ENCODE measurements at regions not wholly inside any gene's neighbourhood (a gene's known extent, or its start where the extent isn't known, plus 50 kb on each side); places are given as distances from the start of the nearest gene placed in this dataset.

GRCh38 chr2:217110550-217110949, 250.7 kb upstream of the TNP1 start:
- Histone ChIP-seq H2AFZ (no peak overlapping the region), H3K27ac (no peak overlapping the region), H3K4me2 (no peak overlapping the region), H3K9me2 (replicated peaks; ENCODE audit: insufficient read depth) (no peaks in the 10 kb centered on the region), H3K79me2 (no peaks in the 10 kb centered on the region), H4K20me1 (ENCODE audit: insufficient read depth, poor library complexity, severe bottlenecking) (no peaks in the 10 kb centered on the region), H3K9me3 (ENCODE audit: low read depth) (no peaks in the 10 kb centered on the region), H3K4me3 (no peak overlapping the region), H3K4me1 (ENCODE audit: insufficient read depth) (no peaks in the 10 kb centered on the region), H3K27me3 (no peaks in the 10 kb centered on the region), H3K36me3 (replicated peaks; ENCODE audit: insufficient read depth, low read depth) (no peaks in the 10 kb centered on the region)
- no peak for TF ChIP-seq EZH2 (IDR thresholded peaks at IDR 0.05; ENCODE audit: borderline replicate concordance)
- no peak for TF ChIP-seq CTCF (IDR thresholded peaks at IDR 0.05; ENCODE audit: poor library complexity)
- no peak for TF ChIP-seq EZH2phosphoT487 (IDR thresholded peaks at IDR 0.05; ENCODE audit: low read depth, severe bottlenecking, unreplicated experiment)
- no peak for DNase-seq (ENCODE audit: low spot score)
- WGBS (ENCODE audit: low lambda C conversion rate, missing lambda C conversion rate) = 96% methylated on average over 3 of the region's 3 CpGs

GRCh38 chr2:217108575-217109027, 248.7 kb upstream of the TNP1 start:
- H3K36me3 ChIP-seq (replicated peaks; ENCODE audit: insufficient read depth, low read depth) = no peaks in the 10 kb centered on the region
- H3K4me2 ChIP-seq = no peak overlapping the region
- no peak overlapping the region for H3K27ac ChIP-seq
- H3K79me2 ChIP-seq = no peaks in the 10 kb centered on the region
- TF ChIP-seq EZH2phosphoT487 (IDR thresholded peaks at IDR 0.05; ENCODE audit: low read depth, severe bottlenecking, unreplicated experiment) = no peak
- no peak for TF ChIP-seq CTCF (IDR thresholded peaks at IDR 0.05; ENCODE audit: poor library complexity)
- no peak for TF ChIP-seq EZH2 (IDR thresholded peaks at IDR 0.05; ENCODE audit: borderline replicate concordance)
- H3K27me3 ChIP-seq = no peaks in the 10 kb centered on the region
- no peaks in the 10 kb centered on the region for H3K9me2 ChIP-seq (replicated peaks; ENCODE audit: insufficient read depth)
- no peaks in the 10 kb centered on the region for H3K9me3 ChIP-seq (ENCODE audit: low read depth)
- DNase-seq (ENCODE audit: low spot score) = no peak
- H2AFZ ChIP-seq = no peak overlapping the region
- no peak overlapping the region for H3K4me3 ChIP-seq
- H3K4me1 ChIP-seq (ENCODE audit: insufficient read depth) = peaks cover 4% of the 10 kb centered on the region
- 66% methylated on average over 4 of the region's 4 CpGs for WGBS (ENCODE audit: low lambda C conversion rate, missing lambda C conversion rate)
- H4K20me1 ChIP-seq (ENCODE audit: insufficient read depth, poor library complexity, severe bottlenecking) = no peaks in the 10 kb centered on the region

- H3K9me3 ChIP-seq (ENCODE audit: low read depth) = no peaks in the 10 kb centered on the region
- H4K20me1 ChIP-seq (ENCODE audit: insufficient read depth, poor library complexity, severe bottlenecking) = no peaks in the 10 kb centered on the region
- H3K4me2 ChIP-seq = no peak overlapping the region
- no peak overlapping the region for H2AFZ ChIP-seq
- no peaks in the 10 kb centered on the region for H3K9me2 ChIP-seq (replicated peaks; ENCODE audit: insufficient read depth)
- no peak overlapping the region for H3K4me3 ChIP-seq
- no peak overlapping the region for H3K27ac ChIP-seq
- H3K4me1 ChIP-seq (ENCODE audit: insufficient read depth) = peaks cover 4% of the 10 kb centered on the region
- TF ChIP-seq EZH2phosphoT487 (IDR thresholded peaks at IDR 0.05; ENCODE audit: low read depth, severe bottlenecking, unreplicated experiment) = no peak
- TF ChIP-seq CTCF (IDR thresholded peaks at IDR 0.05; ENCODE audit: poor library complexity) = no peak
- no peak for TF ChIP-seq EZH2 (IDR thresholded peaks at IDR 0.05; ENCODE audit: borderline replicate concordance)
- H3K79me2 ChIP-seq = no peaks in the 10 kb centered on the region
- no peak for DNase-seq (ENCODE audit: low spot score)
- no peaks in the 10 kb centered on the region for H3K27me3 ChIP-seq
- H3K36me3 ChIP-seq (replicated peaks; ENCODE audit: insufficient read depth, low read depth) = no peaks in the 10 kb centered on the region
Observed at GRCh38 chr2:217108086-217108485, 248.2 kb upstream of the TNP1 start.

GRCh38 chr2:217107480-217107879, 247.6 kb upstream of the TNP1 start:
- Histone ChIP-seq H2AFZ (no peak overlapping the region), H3K4me2 (no peak overlapping the region), H3K36me3 (replicated peaks; ENCODE audit: insufficient read depth, low read depth) (no peaks in the 10 kb centered on the region), H3K4me1 (ENCODE audit: insufficient read depth) (peaks cover 4% of the 10 kb centered on the region), H3K27ac (no peak overlapping the region), H3K4me3 (no peak overlapping the region), H3K79me2 (no peaks in the 10 kb centered on the region), H3K9me3 (ENCODE audit: low read depth) (no peaks in the 10 kb centered on the region), H3K27me3 (no peaks in the 10 kb centered on the region), H3K9me2 (replicated peaks; ENCODE audit: insufficient read depth) (no peaks in the 10 kb centered on the region), H4K20me1 (ENCODE audit: insufficient read depth, poor library complexity, severe bottlenecking) (no peaks in the 10 kb centered on the region)
- 67% methylated on average over 1 of the region's 1 CpG for WGBS (ENCODE audit: low lambda C conversion rate, missing lambda C conversion rate)
- no peak for DNase-seq (ENCODE audit: low spot score)
- TF ChIP-seq EZH2 (IDR thresholded peaks at IDR 0.05; ENCODE audit: borderline replicate concordance) (no peak), CTCF (IDR thresholded peaks at IDR 0.05; ENCODE audit: poor library complexity) (no peak), EZH2phosphoT487 (IDR thresholded peaks at IDR 0.05; ENCODE audit: low read depth, severe bottlenecking, unreplicated experiment) (no peak)
